K562 (cell line): ENCODE measurements at regions not wholly inside any gene's neighbourhood (a gene's known extent, or its start where the extent isn't known, plus 50 kb on each side); places are given as distances from the start of the nearest gene placed in this dataset.

Experiments
- BRCA1 ChIP-seq, 2 experiments: fragments of 450-650 bp in 1 of 2; sonication (generic) in 1 of 2; formaldehyde crosslinking in 1 of 2; IDR thresholded peaks; 2 replicates each; pipeline versions ENCODE4 v1.5.0 to v1.6.1; 2017 to 2020; ENCODE audit warnings: mild to moderate bottlenecking in 1 of 2, missing genetic modification reagents in 1 of 2
- CCAR2 ChIP-seq: fragments of 200-400 bp; formaldehyde crosslinking; IDR thresholded peaks from 2 replicates; pipeline ENCODE4 v1.6.1; 2017; ENCODE audit warnings: mild to moderate bottlenecking, low read depth, low read length
- FIP1L1 ChIP-seq: fragments of 200-400 bp; formaldehyde crosslinking; IDR thresholded peaks from 2 replicates; pipeline ENCODE4 v1.6.1; 2018; ENCODE audit warnings: mild to moderate bottlenecking, low read depth, low read length; ENCODE audit not compliant: poor library complexity, severe bottlenecking
- HEY1 ChIP-seq: fragments of 250-450 bp; sonication (Bioruptor Pico); IDR thresholded peaks from 2 replicates; pipeline ENCODE4 v1.5.0; 2020; ENCODE audit warnings: mild to moderate bottlenecking, moderate library complexity, borderline replicate concordance
- MAFF ChIP-seq: IDR thresholded peaks from 2 replicates; pipeline ENCODE4 v1.6.1; 2012; ENCODE audit warnings: low read length, improper control_type of control experiment
- MAFK ChIP-seq: IDR thresholded peaks from 2 replicates; pipeline ENCODE4 v1.6.1; 2011; ENCODE audit warnings: low read length, improper control_type of control experiment
- PCBP1 ChIP-seq: fragments of 200-400 bp; formaldehyde crosslinking; IDR thresholded peaks from 2 replicates; pipeline ENCODE4 v1.6.1; 2018; ENCODE audit warnings: mild to moderate bottlenecking, low read depth, low read length; ENCODE audit not compliant: poor library complexity, severe bottlenecking
- RFX1 ChIP-seq: fragments of 450-650 bp; IDR thresholded peaks from 2 replicates; pipeline ENCODE4 v1.6.1; 2016; ENCODE audit warnings: mild to moderate bottlenecking, moderate library complexity
- RFX5 ChIP-seq: IDR thresholded peaks from 2 replicates; pipeline ENCODE4 v1.6.1; 2011; ENCODE audit warnings: low read depth, mild to moderate bottlenecking, improper control_type of control experiment, low read length
- SAFB2 ChIP-seq: fragments of 200-400 bp; formaldehyde crosslinking; IDR thresholded peaks from 2 replicates; pipeline ENCODE4 v1.6.1; 2018; ENCODE audit warnings: borderline replicate concordance, low read length, low read depth, moderate library complexity; ENCODE audit not compliant: severe bottlenecking
- SMARCC2 ChIP-seq: fragments of 450-650 bp; IDR thresholded peaks from 2 replicates; pipeline ENCODE4 v1.6.1; 2017; ENCODE audit warnings: antibody characterized with exemption, moderate library complexity, mild to moderate bottlenecking, low read depth
- TCF7L2 ChIP-seq: fragments of 150-350 bp; IDR thresholded peaks from 2 replicates; pipeline ENCODE4 v1.6.1; 2016; ENCODE audit warnings: low read depth, mild to moderate bottlenecking, low read length, moderate library complexity
- ZKSCAN1 ChIP-seq: fragments of 150-350 bp; IDR thresholded peaks from 2 replicates; pipeline ENCODE4 v1.6.1; 2016; ENCODE audit warnings: low read depth, low read length
- ZNF197 ChIP-seq: fragments of 200-800 bp; sonication (Bioruptor generic); IDR thresholded peaks from 2 replicates; pipeline ENCODE4 v1.6.1; 2016; ENCODE audit warnings: low read depth, missing genetic modification characterization, missing compliant biosample characterization
- ZNF316 ChIP-seq: fragments of 450-650 bp; IDR thresholded peaks from 2 replicates; pipeline ENCODE4 v1.6.1; 2016
- TF ChIP-seq, protein P1 (sequence below): fragments of 450-650 bp; IDR thresholded peaks from 2 replicates; pipeline ENCODE4 v1.6.1; 2016; ENCODE audit warnings: mild to moderate bottlenecking
- TF ChIP-seq, protein P2 (sequence below): fragments of 250-450 bp; sonication (Bioruptor Pico); IDR thresholded peaks from 2 replicates; pipeline ENCODE4 v1.5.0; 2021
- TF ChIP-seq, protein P3 (sequence below), 2 experiments: fragments of 450-650 bp; conservative IDR thresholded peaks; 2 replicates each; pipeline ENCODE4 v1.6.1; 2017; ENCODE audit warnings: mild to moderate bottlenecking in 2 of 2, moderate library complexity in 2 of 2
- TF ChIP-seq, protein P4 (sequence below): fragments of 250-450 bp; sonication (Bioruptor Pico); IDR thresholded peaks from 2 replicates; pipeline ENCODE4 v1.8.0; 2022; ENCODE audit warnings: moderate library complexity, mild to moderate bottlenecking, inconsistent platforms
- TF ChIP-seq, protein P5 (sequence below), 3 experiments: fragments of 200-800 bp in 1 of 3; sonication (Bioruptor generic) in 1 of 3; sonication (generic) in 1 of 3; formaldehyde crosslinking in 1 of 3; IDR thresholded peaks; 2 replicates each; pipeline versions ENCODE4 v1.6.1 to v1.8.0; 2016 to 2022; ENCODE audit warnings: mild to moderate bottlenecking in 2 of 3, missing compliant biosample characterization in 2 of 3, missing genetic modification characterization in 2 of 3, missing genetic modification reagents in 1 of 3
- TF ChIP-seq, protein P6 (sequence below): fragments of 450-650 bp; formaldehyde crosslinking; IDR thresholded peaks from 2 replicates; pipeline ENCODE4 v1.4.0; 2022; ENCODE audit warnings: missing genetic modification characterization

DNA sequence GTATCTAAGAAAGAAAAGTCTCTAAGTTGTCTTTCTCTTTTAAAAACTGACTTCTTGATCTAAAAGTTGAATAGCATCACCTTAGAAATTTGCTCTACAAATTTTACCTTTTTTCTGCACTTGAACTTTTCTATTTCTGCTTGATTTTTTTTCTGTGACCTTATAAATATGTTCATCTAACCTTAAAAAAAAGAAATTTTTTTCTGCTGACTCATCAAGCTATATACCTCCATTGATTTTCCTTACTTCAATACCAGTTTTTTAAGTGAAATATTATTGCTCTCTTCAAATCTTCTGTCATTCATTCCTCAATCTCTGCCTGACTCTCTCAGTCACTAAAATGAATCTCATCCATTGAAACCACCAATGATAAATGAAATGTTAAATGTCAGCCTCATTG, 910.1 kb downstream of the GALC start (continued):
- TF ChIP-seq FIP1L1: no peak
- no peak for TF ChIP-seq RFX5
- TF ChIP-seq MAFF: peak; percentile 34; the same call in 1 of the 2 replicates
- no peak for TF ChIP-seq ZNF197 (CRISPR knock-in tag)
- TF ChIP-seq, protein P1, sequence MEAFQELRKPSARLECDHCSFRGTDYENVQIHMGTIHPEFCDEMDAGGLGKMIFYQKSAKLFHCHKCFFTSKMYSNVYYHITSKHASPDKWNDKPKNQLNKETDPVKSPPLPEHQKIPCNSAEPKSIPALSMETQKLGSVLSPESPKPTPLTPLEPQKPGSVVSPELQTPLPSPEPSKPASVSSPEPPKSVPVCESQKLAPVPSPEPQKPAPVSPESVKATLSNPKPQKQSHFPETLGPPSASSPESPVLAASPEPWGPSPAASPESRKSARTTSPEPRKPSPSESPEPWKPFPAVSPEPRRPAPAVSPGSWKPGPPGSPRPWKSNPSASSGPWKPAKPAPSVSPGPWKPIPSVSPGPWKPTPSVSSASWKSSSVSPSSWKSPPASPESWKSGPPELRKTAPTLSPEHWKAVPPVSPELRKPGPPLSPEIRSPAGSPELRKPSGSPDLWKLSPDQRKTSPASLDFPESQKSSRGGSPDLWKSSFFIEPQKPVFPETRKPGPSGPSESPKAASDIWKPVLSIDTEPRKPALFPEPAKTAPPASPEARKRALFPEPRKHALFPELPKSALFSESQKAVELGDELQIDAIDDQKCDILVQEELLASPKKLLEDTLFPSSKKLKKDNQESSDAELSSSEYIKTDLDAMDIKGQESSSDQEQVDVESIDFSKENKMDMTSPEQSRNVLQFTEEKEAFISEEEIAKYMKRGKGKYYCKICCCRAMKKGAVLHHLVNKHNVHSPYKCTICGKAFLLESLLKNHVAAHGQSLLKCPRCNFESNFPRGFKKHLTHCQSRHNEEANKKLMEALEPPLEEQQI: no peak
- TF ChIP-seq ZNF316: peak; percentile 60; the same call in 1 of the 2 replicates
- no peak for TF ChIP-seq ZKSCAN1
- TF ChIP-seq, protein P2, sequence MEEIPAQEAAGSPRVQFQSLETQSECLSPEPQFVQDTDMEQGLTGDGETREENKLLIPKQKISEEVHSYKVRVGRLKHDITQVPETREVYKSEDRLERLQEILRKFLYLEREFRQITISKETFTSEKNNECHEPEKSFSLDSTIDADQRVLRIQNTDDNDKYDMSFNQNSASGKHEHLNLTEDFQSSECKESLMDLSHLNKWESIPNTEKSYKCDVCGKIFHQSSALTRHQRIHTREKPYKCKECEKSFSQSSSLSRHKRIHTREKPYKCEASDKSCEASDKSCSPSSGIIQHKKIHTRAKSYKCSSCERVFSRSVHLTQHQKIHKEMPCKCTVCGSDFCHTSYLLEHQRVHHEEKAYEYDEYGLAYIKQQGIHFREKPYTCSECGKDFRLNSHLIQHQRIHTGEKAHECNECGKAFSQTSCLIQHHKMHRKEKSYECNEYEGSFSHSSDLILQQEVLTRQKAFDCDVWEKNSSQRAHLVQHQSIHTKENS (CRISPR knock-in tag): no peak
- no peak for TF ChIP-seq BRCA1 (IDR thresholded peaks at IDR 0.05)
- TF ChIP-seq BRCA1 (CRISPR knock-in tag; IDR thresholded peaks at IDR 0.05): no peak
- TF ChIP-seq MAFK: peak; percentile 71
- no peak for TF ChIP-seq SMARCC2
- TF ChIP-seq, protein P3, sequence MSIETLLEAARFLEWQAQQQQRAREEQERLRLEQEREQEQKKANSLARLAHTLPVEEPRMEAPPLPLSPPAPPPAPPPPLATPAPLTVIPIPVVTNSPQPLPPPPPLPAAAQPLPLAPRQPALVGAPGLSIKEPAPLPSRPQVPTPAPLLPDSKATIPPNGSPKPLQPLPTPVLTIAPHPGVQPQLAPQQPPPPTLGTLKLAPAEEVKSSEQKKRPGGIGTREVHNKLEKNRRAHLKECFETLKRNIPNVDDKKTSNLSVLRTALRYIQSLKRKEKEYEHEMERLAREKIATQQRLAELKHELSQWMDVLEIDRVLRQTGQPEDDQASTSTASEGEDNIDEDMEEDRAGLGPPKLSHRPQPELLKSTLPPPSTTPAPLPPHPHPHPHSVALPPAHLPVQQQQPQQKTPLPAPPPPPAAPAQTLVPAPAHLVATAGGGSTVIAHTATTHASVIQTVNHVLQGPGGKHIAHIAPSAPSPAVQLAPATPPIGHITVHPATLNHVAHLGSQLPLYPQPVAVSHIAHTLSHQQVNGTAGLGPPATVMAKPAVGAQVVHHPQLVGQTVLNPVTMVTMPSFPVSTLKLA (conservative IDR thresholded peaks at IDR 0.05): no peak
- no peak for TF ChIP-seq RFX1
- TF ChIP-seq, protein P4, sequence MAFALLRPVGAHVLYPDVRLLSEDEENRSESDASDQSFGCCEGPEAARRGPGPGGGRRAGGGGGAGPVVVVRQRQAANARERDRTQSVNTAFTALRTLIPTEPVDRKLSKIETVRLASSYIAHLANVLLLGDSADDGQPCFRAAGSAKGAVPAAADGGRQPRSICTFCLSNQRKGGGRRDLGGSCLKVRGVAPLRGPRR (CRISPR knock-in tag): no peak
- no peak for TF ChIP-seq PCBP1
- TF ChIP-seq, protein P5, sequence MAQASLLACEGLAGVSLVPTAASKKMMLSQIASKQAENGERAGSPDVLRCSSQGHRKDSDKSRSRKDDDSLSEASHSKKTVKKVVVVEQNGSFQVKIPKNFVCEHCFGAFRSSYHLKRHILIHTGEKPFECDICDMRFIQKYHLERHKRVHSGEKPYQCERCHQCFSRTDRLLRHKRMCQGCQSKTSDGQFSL (CRISPR knock-in tag; IDR thresholded peaks at IDR 0.05): no peak
- TF ChIP-seq, protein P5 (tag; IDR thresholded peaks at IDR 0.05): no peak
- no peak for TF ChIP-seq HEY1 (CRISPR knock-in tag)
- TF ChIP-seq TCF7L2: no peak
- TF ChIP-seq, protein P6, sequence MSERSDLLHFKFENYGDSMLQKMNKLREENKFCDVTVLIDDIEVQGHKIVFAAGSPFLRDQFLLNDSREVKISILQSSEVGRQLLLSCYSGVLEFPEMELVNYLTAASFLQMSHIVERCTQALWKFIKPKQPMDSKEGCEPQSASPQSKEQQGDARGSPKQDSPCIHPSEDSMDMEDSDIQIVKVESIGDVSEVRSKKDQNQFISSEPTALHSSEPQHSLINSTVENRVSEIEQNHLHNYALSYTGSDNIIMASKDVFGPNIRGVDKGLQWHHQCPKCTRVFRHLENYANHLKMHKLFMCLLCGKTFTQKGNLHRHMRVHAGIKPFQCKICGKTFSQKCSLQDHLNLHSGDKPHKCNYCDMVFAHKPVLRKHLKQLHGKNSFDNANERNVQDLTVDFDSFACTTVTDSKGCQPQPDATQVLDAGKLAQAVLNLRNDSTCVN (CRISPR knock-in tag): no peak
- no peak for TF ChIP-seq CCAR2
- no peak for TF ChIP-seq SAFB2
